Activated naive CD4-positive, alpha-beta T cell (primary cell): ENCODE measurements at regions not wholly inside any gene's neighbourhood (a gene's known extent, or its start where the extent isn't known, plus 50 kb on each side); places are given as distances from the start of the nearest gene placed in this dataset.
"Not testable (repeated sequence)": the region's sequence is repeated elsewhere in the genome, so short reads cannot be mapped to it uniquely, and the experiment has no call there.

Experiments used
- DNase-seq, 4 experiments: peaks; one replicate each; lab custom pipeline; 2025; lab: John Stamatoyannopoulos, UW

DNA sequence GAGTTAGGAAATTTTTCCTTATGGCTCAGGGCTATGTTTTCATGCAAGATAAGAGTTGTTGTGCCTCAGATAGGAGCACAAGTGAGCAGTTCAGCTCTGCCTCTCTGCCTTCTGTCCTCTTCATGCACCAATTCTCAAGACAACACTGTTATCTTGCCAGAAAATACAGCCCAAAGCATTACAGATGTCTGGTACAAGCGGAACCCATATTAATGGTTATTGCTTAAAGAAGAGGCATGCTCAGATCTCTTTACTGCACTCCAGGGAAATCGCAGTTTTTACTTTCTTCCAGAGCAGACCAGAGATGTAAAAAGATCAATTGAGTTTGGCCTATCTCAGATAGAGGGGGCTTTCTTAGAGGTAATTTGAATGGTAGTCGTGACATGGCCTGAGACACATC is 361.6 kb upstream of the WWC1 start:
- DNase-seq = no peak

DNA sequence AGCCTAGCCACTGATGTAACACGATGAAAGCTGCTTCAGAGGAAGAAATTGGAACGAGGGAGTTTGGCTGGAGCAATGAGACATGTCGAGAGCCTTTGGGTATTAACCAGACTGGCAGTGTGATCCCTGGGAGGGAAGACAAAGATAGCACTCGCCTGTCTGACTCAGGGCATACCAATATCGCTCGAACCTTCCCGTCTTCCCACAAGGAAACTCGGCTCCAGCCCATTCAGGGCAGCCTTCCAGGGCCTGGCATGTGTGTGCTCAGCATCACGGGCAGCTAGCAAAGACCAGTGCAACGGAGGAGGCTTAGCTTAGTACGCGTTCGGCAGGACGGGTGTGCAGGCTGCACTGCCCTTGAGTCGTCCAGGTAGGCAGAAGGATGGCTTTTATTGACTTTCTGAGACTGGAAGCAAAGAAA is 356.9 kb upstream of the WWC1 start:
- DNase-seq = no peak

DNA sequence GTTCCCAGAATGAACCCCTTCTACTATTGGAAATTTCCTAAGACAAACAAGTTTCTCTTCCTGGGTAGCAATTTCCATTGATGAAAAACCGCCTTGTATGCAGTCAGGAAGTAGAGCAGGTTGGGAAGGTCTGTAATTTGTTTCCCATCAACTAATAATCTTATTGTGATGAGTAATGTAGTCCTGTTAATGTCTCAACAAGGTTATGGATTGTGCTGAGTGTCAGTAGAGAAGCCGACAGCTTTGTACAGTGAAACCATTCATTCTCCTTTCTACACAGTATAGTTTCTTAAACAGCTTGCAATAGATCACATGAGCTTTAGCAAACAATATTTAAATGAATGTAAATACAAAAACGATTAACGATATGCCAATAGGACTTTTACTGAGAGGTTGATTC is 355.4 kb upstream of the WWC1 start:
- no peak for DNase-seq

DNA sequence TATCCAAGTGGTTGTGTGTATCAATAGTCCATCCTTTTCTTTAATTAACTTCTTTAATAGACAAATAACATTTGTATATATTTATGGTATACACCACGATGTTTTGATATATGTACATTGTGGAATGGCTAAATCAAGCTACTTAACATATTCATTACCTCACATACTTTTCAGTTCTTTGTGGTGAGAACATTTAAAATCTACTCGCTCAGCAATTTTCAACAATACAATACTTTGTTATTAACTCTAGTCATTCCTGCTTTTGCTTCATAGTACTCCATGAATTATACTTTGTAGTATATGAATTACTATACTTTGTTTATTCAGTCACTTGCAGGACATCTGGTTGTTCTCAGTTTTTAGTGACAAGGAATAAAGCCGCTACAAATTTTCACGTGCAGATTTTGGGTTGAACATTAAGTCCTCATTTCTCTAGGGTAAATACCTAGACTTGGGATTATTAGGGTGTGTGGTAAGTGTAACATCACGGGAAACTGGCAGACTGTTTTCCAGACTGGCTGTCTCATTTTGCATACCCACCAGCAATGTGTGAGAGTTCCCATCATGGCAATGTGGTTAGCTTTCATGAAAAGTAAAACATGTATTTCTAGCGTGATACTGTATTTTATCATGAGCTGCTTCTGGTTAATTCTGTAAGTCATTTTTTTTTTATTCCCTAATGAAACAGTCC is 354.4 kb upstream of the WWC1 start:
- DNase-seq = no peak

DNA sequence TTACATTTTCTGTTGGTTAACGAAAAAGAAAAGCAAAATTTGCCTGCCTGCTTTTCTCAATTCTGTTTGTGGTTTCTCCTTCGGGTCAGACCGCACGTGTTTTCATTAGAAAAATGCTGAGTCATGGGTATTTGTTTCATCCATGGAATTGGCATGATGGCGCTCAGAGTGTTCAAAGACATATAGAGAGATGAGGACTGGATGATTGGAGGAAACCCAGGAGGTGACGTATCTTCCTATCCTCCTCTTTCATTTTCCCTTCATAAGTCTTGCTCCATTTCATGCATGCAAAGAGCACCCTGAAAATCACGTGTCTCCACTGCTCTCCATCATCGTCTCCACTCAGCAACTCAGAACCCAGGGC is 353.8 kb upstream of the WWC1 start:
- no peak for DNase-seq

DNA sequence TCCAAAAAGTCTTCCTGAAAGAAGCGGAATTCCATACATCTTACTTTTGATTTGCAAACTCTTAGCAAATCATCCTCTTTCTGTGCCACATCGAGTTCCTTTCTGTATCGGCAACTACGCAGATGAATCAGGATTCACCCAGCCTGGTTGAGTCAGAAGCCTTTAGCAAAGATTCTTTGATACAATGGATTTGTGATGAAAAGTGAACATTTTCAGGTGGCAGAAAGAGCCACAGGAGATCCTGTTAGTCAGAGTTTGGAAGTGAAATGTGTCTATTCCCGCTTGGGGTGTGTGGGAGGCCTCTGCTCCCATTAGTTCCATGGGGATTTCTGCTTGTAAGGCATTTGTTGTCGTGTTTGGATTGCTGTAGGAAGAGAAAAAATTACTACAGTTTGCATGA is 351.8 kb upstream of the WWC1 start:
- DNase-seq = no peak

DNA sequence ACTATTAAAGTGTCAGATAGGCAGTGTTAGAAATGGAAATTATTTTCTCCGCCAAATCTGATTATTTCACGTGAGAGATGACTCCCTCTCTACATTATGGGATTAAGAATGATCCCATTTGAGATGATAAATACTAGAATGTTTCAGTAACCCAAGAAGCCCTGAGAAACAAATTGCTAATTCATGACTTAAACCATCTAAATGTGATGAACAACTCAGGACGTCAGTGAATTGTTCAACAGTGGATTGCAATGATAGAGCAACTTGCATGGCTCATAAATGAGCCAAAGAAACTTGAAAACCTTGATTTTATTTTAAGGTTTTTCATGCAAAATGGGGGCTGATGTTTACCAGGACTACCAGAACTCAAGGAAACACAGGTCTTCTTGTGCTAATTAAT is 350.5 kb upstream of the WWC1 start:
- DNase-seq = no peak

DNA sequence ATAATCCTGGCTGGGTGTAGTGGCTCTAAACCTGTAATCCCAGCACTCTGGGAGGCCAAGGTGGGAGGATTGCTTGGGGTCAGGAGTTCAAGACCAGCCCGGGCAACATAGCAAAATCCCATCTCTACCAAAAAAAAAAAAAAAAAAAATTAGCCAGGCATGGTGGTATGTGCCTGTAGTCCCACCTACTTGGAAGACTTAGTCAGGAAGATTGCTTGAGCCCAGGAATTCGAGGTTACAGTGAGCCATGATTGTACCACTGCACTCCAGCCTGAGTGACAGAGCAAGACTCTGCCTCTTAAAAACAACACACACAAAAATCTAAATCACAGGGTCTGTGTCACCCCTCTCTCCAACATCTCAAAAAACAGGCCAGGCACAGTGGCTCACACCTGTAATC is 349.9 kb upstream of the WWC1 start:
- DNase-seq = not testable (repeated sequence)

DNA sequence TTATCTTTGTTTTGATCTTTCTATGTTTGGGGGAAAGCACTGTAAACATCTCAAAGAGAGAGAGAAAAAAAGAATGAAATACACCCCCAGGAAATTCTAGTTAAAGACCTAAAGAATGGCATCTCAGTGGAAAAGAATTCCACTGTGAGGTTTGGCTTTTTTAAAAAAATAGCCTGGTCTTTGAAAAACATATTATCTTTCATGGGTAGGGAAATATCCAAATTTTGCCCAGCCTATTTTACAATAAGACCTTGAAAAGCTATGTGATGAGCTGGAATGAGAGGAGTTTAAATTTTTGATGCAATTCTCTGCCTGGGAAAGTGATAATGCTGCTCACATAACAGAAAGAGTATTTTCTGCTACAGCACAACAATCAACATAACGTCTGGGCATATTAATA is 348.1 kb upstream of the WWC1 start:
- no peak for DNase-seq

DNA sequence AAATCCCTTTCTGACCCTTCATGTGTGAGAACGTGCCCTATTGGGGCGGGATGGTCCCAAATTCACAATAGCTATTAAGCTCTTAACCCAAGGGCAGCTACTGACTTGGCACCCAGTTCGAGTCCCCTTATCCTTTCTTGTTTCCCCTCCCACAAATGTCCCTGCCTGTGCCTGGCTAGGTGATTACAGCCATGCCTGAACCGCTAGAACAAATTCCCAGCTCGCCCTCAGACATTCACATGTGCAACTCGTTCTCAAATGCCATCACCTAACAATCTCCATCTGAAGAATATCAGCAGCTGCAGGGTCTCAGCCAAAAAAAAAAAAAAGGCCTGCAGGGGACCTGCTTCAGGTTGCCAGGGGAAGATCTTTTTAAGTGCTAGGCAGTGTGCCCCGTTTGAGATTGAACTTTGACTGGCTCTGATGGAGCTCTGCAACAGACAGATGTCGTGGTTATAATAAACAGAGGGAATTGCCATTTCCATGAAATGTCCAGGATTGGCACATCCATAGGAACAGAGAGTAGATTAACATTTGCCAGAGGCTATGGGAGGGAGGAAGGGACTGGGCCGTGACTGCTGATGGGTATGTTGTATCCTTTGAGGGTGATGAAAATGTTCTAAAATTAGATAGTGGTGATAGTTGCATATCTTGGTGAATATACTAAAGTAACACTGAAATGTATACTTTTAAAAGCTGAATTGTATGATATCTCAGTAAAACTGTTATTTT is 347.2 kb upstream of the WWC1 start:
- DNase-seq = no peak

DNA sequence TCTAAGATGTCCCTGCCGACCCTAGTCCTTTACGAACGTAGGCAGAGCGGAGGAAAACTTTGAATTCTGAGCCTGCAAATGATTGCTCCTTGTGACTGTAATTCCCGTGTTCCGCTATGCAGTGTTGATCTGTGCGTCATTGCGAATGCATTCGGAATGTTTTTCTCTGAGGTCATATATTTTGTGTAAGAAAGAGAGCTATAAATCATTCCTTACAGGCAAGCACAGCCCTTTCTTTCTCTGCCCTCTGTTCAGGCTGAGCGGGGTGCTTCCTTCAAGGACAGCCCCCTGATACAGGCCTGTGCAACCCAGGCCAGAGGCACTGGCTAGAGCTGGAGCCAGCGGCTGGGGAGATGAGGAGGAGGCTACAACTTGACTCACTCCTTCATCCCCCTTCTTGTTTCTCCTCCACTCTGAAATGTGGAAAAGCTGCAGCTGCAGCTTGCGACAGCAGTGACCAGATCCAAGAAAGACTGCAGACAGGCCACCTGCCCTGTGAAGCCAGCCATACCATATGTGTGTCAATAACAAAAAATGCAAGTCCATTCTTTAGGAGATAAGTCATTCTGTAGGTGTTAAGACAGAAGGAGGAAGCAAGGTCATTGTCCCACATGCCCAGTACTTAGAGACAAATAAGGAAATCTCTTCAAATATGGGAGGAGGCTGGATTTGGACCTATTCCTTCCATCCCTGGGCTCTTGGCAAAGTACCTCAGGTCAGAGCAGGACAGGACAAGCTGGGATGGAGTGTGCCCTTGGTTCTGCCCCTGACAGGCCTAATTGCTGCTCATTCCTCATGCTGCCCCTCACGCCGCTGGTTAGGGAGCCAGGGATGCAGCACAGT is 345.7 kb upstream of the WWC1 start:
- DNase-seq = no peak

DNA sequence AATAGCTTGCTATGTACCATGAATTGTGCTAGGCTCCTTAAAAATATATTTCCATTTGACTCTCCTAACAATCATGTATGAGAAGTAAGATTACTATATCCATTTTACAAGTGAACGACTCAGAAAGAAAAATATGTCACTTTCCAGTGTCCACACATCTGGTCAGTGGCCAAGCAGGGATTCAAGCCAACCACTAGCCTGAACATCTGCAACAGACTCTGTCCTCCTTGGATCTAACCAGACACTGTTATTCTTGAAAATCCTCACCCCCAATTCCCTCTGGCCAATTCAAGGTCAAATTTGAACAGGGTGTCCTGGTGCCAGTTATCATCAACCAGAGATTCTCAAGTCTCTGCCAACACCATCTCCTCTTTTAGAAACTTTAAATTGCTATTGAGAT is 344.1 kb upstream of the WWC1 start:
- DNase-seq = no peak

DNA sequence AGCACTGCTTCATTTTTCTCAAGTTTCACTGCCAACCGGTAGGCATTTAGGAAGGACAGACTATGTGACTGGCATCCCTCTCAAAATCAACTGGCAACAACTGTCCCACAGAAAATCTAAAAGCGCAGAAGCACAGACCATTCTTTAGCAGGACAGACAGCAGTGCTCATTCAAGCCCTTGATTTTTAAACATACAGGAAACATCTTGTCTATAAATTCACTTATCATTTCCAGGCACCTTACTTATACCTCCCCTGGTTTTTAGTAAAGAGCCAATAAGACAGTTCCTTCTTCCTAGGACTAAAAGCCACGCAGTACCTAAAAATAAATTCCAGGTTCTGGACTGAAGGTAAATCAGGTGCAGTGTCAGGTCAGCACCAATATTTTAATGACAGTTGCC is 343.2 kb upstream of the WWC1 start:
- DNase-seq = no peak

DNA sequence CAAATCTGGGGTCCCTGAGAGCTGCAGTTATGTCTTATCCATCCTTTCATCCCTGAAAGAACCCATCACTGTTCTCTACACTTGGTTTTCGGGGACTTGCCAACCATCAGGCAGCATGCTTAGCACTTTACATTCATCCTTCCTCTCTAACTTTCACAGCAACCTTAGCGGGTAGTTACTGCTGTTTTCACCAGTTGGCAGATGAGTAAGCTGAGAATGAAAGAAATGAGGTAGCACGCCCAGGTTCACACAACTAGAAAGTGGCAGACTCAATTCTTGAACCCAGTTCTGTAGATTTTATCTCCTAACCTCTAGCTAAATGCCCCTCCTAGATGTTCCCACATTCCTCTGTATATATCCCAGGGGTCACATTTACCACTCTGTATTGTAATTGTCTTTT is 342.0 kb upstream of the WWC1 start:
- no peak for DNase-seq

DNA sequence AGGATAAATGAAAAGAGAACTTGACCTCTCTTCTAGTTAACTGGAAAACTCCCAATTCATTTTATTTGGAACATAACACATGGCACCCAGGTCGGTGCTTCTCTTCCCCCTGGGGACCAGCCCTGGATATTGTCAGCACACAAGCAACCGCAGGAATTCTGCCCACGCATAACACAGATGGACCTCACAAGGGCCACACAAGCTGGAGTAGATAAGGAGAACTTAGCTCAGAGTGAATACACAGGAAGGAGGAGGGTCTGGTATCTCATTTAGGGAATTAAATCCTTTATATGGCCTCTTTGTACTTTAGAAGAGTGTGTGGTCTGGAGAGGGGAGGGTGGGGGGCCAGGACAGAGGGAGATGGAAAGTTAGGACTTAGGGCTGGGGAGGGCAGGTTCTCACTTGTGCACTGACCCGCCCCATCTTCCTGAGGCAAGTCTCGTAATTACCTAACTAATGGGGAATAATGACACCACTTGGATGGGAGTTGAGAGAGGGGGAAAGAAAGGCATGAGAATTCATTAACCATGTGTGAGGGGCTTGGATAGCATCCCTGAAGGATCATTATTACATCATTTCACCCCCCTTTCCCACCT is 341.2 kb upstream of the WWC1 start:
- DNase-seq = no peak

DNA sequence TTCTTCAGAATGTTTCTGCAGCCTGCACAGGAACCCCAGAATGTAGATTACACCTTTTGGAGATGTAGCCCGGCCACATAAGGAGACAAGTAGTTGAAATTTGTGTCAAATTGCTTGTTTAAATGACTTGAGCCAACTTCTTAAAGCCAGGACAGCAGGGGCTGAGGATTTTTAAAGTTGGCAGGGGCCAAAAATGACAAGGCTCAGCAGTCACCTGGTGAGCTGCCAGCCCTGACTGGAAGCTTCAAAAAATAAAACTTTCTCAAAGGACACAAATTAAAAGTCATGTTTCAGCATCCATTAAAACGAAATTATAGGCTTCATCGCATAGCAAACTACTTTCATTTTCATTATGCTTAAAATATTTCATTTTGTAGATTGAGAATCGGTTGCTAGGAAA is 340.3 kb upstream of the WWC1 start:
- DNase-seq = no peak

DNA sequence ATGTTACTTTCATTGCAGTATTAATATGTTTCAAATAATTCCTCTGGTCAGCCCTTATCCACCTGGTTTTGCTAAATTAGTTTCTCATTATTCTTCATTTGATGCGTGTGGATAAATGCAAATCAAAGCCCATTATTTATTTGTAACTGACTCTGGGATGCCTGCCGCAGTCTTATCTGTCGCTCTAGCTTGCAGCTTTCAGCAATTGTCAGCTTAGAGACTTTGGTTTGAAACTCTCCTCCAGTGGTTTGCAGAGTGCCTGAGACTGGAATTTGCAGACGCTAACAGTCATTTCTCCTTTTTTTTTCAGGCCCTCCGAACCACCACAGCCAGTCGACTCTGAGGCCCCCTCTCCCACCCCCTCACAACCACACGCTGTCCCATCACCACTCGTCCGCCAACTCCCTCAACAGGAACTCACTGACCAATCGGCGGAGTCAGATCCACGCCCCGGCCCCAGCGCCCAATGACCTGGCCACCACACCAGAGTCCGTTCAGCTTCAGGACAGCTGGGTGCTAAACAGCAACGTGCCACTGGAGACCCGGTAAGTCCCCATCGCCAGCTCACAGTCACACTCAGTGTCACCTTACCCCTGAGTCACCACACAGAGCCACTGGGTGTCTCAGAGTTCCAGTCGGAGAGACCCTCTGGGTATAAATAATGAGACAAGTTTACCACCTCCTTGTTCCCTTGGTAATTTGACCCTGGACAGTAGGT is 339.0 kb upstream of the WWC1 start:
- DNase-seq = no peak

DNA sequence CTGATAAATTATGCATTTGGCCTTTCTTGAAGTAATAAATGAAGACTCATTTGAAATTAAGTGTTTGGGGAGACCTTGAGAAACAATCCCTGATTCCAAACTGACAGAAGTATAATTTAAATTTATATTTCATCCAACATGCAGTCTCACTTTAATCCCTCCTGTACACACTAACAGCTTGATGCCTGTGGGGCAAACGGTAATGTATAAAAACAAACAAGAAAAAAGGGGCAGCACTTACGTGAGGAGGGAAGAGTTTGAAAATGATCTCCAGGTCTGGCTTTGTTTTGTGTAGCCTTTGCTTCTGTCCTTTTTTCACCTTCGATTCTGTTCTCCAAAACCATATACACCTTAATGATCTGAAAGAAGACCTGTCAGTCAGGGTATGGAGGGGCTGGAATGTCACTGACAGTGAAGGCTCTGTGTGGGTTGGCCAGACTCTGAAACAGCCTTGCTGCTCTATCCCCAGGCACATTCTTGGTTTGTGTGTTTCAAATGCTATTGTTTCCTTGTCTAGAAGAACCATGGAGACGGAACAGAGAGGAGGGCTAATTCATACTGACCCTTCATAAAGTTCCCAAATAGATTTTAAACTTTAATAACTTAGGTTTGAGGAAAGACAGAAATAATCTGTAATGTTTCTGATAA is 338.2 kb upstream of the WWC1 start:
- DNase-seq = no peak

DNA sequence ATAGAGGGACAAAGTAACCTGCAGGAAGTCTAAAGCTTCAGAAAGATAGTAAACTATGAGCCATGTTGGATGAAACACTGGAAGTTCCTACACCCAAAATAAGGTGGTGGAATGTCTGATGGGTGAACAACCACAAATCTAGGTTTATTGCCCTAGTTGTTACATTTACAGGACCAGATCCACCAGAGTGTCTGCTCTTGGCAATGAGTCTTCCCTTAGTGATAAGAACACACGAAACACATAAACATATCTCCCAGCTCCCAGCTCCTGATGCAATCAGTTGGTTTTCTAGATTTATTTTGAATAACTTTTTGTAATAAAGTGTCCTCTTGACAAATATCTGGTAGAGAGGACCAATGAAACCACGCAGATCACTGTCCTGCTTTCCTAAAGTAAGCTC is 329.7 kb upstream of the WWC1 start:
- no peak for DNase-seq

DNA sequence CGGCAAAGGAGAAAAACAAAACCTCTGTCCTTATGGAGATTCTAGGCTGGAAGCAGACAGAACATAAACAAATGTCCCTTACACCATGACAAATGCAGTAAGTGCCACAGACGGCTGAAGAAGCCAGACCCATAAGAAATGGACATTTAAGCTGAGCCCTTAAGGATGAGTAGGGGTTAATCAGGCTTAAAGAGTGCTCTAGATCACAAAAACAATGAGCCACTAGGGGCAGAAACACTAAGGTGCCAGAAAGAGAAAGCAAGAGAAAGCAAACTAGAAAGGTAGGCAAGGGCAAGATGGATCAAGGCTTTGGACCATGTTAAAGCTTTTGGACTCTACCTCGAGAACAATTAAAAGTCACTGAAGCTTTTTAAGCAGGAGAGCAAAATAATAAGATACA is 326.9 kb upstream of the WWC1 start:
- no peak for DNase-seq

DNA sequence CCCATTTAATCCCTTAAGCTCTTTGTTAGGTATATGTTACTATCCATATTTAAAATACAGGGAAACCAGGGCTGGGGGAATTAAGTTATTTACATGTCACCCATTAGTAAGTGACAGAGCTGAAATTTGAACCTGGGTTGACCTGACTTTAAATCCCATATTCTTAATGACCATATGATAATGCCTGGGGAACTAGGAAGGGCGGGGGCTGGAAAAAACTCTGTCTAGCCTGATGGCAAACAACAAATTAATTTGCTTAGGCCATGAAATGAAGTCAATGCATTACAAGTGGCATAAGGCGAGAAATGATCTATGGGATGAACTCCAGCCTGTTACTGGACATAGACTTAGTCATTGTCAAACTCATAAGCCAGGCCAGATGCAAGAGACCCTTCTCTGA is 325.7 kb upstream of the WWC1 start:
- DNase-seq = no peak

DNA sequence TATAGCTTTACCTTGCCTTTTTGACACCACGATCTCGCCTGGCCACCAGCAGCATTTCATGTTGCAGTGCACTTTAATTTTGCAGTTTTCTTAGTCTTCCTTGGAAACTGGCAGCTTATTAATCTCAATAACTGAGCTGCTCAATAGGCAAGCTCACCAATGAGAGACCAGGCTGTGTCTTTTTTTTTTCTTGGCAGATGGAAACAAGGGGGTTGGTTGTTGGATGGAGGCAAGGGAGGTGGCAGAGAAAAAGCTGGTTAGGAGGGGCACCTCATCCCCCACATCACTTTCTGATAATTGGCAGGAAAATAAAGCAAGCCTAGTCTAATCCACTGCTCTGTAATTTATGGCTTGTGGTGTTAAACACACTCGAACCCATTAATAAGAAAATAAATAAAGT is 324.5 kb upstream of the WWC1 start:
- DNase-seq = no peak
